Adrenal gland (tissue), 9 donors: ENCODE measurements at regions not wholly inside any gene's neighbourhood (a gene's known extent, or its start where the extent isn't known, plus 50 kb on each side); places are given as distances from the start of the nearest gene placed in this dataset.

Source experiments
- DNase-seq, 7 donors: peaks; one replicate each; pipeline ENCODE4 v3.0.0-alpha.2; 2019 to 2020
- H3K27ac ChIP-seq, 5 donors: fragments of 200-600 bp; sonication (generic) in 4 of 5; 1 replicate in 3 of 5; 2 replicates in 2 of 5; pipeline versions ENCODE4 v1.5.1 to v1.8.0; 2016 to 2020; ENCODE audit warnings: mild to moderate bottlenecking in 1 of 5
- H3K27me3 ChIP-seq: fragments of 200-600 bp; 2 replicates; pipeline ENCODE4 v1.8.0; 2021
- H3K36me3 ChIP-seq, 2 donors: fragments of 200-600 bp; replicated peaks in 1 of 2; 1 replicate in 1 of 2; 2 replicates in 1 of 2; pipeline versions ENCODE4 v1.5.1 to v1.8.0; 2018 to 2022
- H3K4me1 ChIP-seq, 2 donors: fragments of 200-600 bp; replicated peaks in 1 of 2; 1 replicate in 1 of 2; 2 replicates in 1 of 2; pipeline versions ENCODE4 v1.5.1 to v1.8.0; 2018 to 2021
- H3K4me3 ChIP-seq, 4 donors: fragments of 200-600 bp; sonication (generic) in 3 of 4; one replicate each; pipeline ENCODE4 v1.5.1; 2016 to 2018
- H3K9me3 ChIP-seq, 3 donors: fragments of 200-600 bp; sonication (generic) in 1 of 3; replicated peaks in 1 of 3; 1 replicate in 2 of 3; 2 replicates in 1 of 3; pipeline versions ENCODE4 v1.5.1 to v1.8.0; 2016 to 2021
- POLR2A ChIP-seq, 2 donors: fragments of 450-650 bp; IDR thresholded peaks; one replicate each; pipeline ENCODE4 v1.6.1; 2017; ENCODE audit warnings: antibody characterized with exemption in 2 of 2, mild to moderate bottlenecking in 2 of 2, moderate library complexity in 1 of 2
- WGBS, 4 donors: extraction: QIAGEN DNeasy Blood & Tissue Kit in 2 of 4; methylation state at CpG; one replicate each; pipeline versions ENCODE4 v1.1.5 to v1.1.7; 2013 to 2017; 5-methylcytosine and 5-hydroxymethylcytosine counted together
- intact Hi-C, 2 donors: fragments of 100-400 bp; cut with DNase I; formaldehyde crosslinking; loops; one replicate each; pipeline versions ENCODE4 v1.14.1 to v1.15.0; 2022 to 2023
- TF ChIP-seq, protein P1 (sequence below), 6 experiments: fragments of 450-650 bp in 4 of 6; fragments of 200-600 bp in 2 of 6; sonication (generic) in 1 of 6; IDR thresholded peaks; 1 replicate in 5 of 6; 2 replicates in 1 of 6; pipeline versions ENCODE4 v1.5.1 to v1.8.0; 2016 to 2021; ENCODE audit warnings: antibody characterized with exemption in 6 of 6, mild to moderate bottlenecking in 2 of 6, moderate library complexity in 1 of 6
- donor health status: healthy with polysubstance abuse.
- donor health status: Bipolar disorder and iron deficiency.
- donor health status: DM: yes; HTN: yes; CAD: no.
- donor health status: DM: no; HTN: no; CAD: no.
- donor health status: DM: no; HTN: no; CAD: no.

DNA sequence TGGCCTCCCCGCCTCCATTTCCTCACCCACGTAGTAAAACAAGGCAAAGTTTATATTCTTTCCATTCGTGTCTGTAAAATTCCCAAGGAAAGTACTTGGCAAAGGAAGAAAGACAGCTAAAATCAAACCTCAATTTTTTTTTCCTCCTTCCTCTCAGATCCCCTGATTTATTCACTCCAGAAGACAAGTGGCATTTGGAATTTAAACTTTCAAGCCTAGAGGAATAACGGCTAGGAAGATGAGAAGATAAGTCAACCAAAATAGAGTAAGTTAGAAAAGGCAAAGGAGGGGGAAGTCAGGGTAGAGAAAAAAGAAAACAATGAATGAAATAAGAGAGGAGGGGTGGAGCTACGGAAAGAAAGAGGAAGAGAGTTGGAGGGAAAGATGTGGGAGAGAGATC lies 198.9 kb upstream of the PIK3C3 start:
- no peaks in the 10 kb centered on the region for H3K36me3 ChIP-seq
- TF ChIP-seq, protein P1, sequence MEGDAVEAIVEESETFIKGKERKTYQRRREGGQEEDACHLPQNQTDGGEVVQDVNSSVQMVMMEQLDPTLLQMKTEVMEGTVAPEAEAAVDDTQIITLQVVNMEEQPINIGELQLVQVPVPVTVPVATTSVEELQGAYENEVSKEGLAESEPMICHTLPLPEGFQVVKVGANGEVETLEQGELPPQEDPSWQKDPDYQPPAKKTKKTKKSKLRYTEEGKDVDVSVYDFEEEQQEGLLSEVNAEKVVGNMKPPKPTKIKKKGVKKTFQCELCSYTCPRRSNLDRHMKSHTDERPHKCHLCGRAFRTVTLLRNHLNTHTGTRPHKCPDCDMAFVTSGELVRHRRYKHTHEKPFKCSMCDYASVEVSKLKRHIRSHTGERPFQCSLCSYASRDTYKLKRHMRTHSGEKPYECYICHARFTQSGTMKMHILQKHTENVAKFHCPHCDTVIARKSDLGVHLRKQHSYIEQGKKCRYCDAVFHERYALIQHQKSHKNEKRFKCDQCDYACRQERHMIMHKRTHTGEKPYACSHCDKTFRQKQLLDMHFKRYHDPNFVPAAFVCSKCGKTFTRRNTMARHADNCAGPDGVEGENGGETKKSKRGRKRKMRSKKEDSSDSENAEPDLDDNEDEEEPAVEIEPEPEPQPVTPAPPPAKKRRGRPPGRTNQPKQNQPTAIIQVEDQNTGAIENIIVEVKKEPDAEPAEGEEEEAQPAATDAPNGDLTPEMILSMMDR (IDR thresholded peaks at IDR 0.05): no peak
- TF ChIP-seq POLR2A (IDR thresholded peaks at IDR 0.05): no peak
- H3K27me3 ChIP-seq: no peaks in the 10 kb centered on the region
- intact Hi-C loops: no loop called here
- H3K9me3 ChIP-seq: no peaks in the 10 kb centered on the region
- WGBS, 4 donors: 29 to 52% (median 48%) methylated on average over 5 of the region's 5 CpGs
- H3K4me3 ChIP-seq: no peak overlapping the region
- DNase-seq: no peak
- no peak overlapping the region for H3K27ac ChIP-seq
- peaks cover 0 to 3% of the 10 kb centered on the region in 2 donors for H3K4me1 ChIP-seq

DNA sequence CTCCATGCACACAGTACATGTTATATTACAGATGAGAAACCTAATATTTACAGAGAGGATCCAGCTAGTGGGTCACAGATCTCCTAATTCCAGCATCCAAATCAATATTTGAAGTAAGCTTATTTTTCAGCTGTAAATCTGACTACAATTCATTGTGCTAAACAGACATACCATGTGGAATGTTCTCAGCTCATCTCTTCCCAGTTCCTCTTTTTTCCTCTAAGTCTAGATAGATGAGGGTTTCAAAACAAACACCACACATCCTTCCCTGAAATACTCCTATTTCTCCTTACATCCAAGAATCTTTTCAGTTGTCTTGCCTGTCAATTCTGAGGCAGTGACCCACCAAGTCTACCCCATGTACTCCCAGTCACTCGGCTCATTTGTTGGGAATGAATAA lies 200.7 kb upstream of the PIK3C3 start:
- H3K4me1 ChIP-seq: no peaks in the 10 kb centered on the region
- no peak for DNase-seq
- intact Hi-C loops: no loop called here
- H3K9me3 ChIP-seq: no peaks in the 10 kb centered on the region
- TF ChIP-seq POLR2A (IDR thresholded peaks at IDR 0.05): no peak
- TF ChIP-seq, protein P1 (IDR thresholded peaks at IDR 0.05): no peak
- 86 to 96% (median 89%) methylated on average over 1 of the region's 1 CpG for WGBS, 4 donors
- H3K36me3 ChIP-seq: no peaks in the 10 kb centered on the region
- H3K27me3 ChIP-seq: no peaks in the 10 kb centered on the region
- no peak overlapping the region for H3K4me3 ChIP-seq
- no peak overlapping the region for H3K27ac ChIP-seq

DNA sequence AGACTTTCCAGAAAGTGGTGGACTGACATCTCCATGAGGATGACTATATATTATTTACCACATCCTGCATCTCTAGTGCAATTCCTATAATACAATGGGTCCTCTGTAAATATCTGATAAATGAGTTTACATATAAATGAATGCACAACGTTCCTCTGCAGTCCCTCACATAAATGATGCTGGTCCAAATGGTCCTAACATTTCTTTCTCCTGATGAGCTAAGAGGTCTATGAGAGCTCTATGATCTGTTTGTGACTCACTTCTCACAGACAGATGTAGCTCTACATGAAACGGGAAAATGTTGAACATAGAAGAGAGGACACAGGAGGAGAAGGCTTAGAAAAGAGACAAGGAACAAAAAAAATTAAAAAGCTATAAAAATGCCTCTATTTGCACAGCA lies 201.2 kb upstream of the PIK3C3 start:
- Histone ChIP-seq H3K27me3 (no peaks in the 10 kb centered on the region), H3K27ac (no peak overlapping the region), H3K4me3 (no peak overlapping the region), H3K36me3 (no peaks in the 10 kb centered on the region), H3K4me1 (no peaks in the 10 kb centered on the region), H3K9me3 (no peaks in the 10 kb centered on the region)
- no peak for DNase-seq
- 44 to 63% (median 58%) methylated on average over 2 of the region's 2 CpGs for WGBS, 4 donors
- intact Hi-C loops: no loop called here
- TF ChIP-seq POLR2A (IDR thresholded peaks at IDR 0.05): no peak

DNA sequence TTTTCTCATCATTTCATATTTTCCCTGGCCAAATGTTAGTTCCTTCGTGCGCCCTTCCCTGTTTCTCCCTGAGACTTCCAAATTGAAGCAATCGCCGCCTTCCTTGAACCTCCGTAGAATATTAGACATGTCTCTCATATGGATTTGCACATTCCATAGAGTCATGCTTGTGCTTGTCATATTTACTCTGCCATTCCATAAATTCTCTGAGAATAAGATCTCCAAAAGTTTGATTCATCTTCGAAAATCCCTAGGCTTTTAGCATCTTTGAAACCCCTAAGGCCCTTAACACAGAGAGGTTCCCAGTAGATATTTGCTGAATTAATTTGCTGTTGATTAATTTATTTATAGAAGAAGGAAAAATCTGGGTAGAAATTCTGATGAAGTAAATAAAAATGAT lies 202.2 kb upstream of the PIK3C3 start:
- Histone ChIP-seq H3K27me3 (no peaks in the 10 kb centered on the region), H3K36me3 (no peaks in the 10 kb centered on the region), H3K9me3 (no peaks in the 10 kb centered on the region), H3K4me3 (no peak overlapping the region), H3K4me1 (no peaks in the 10 kb centered on the region), H3K27ac (no peak overlapping the region)
- intact Hi-C loops: no loop called here
- 92 to 95% (median 93%) methylated on average over 6 of the region's 6 CpGs for WGBS, 4 donors
- no peak for TF ChIP-seq POLR2A (IDR thresholded peaks at IDR 0.05)
- TF ChIP-seq, protein P1 (IDR thresholded peaks at IDR 0.05): no peak
- no peak for DNase-seq

DNA sequence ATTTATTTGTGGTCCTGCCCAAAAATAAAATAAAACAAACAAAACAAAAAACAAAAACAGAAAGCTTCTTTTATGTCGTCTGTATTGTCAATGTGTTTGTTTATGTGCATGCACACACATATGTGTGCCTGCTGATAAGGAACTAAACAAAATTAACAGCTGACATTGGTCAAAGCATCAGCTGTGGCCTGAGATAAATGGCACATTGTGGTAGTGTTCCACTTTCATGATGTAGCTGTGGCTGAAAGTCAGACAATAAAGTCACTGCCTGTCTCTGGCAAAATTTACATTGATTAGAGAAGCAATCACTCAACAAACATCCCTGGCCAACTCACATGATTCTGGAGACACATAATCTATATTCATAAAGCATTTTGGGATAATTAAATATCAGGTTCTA lies 203.4 kb upstream of the PIK3C3 start:
- Histone ChIP-seq H3K9me3 (no peaks in the 10 kb centered on the region), H3K36me3 (no peaks in the 10 kb centered on the region), H3K4me3 (no peak overlapping the region), H3K27ac (no peak overlapping the region), H3K4me1 (no peaks in the 10 kb centered on the region), H3K27me3 (no peaks in the 10 kb centered on the region)
- 32 to 57% (median 44%) methylated on average over 1 of the region's 1 CpG for WGBS, 4 donors
- TF ChIP-seq POLR2A (IDR thresholded peaks at IDR 0.05): no peak
- TF ChIP-seq, protein P1 (IDR thresholded peaks at IDR 0.05): no peak
- no peak for DNase-seq
- intact Hi-C loops: no loop called here
